GM23248 (cell line): ENCODE measurements at regions not wholly inside any gene's neighbourhood (a gene's known extent, or its start where the extent isn't known, plus 50 kb on each side); places are given as distances from the start of the nearest gene placed in this dataset.

Source experiments
- EZH2 ChIP-seq: fragments of 200-600 bp; sonication (generic); IDR thresholded peaks from 2 replicates; pipeline ENCODE4 v1.6.1; 2018; ENCODE audit warnings: antibody characterized with exemption, mild to moderate bottlenecking; ENCODE audit not compliant: insufficient read depth, poor library complexity, severe bottlenecking
- EZH2phosphoT487 ChIP-seq: fragments of 200-600 bp; sonication (generic); IDR thresholded peaks from 2 replicates; pipeline ENCODE4 v1.6.1; 2018; ENCODE audit warnings: antibody characterized with exemption, moderate library complexity, mild to moderate bottlenecking, low read depth; ENCODE audit not compliant: insufficient read depth

GRCh38 chr9:90092508-90092907 lies 487.7 kb downstream of the GADD45G start:
- TF ChIP-seq EZH2 (no peak), EZH2phosphoT487 (no peak)
